IMR-90 (cell line): ENCODE measurements at regions not wholly inside any gene's neighbourhood (a gene's known extent, or its start where the extent isn't known, plus 50 kb on each side); places are given as distances from the start of the nearest gene placed in this dataset.

Experiments
- ATAC-seq: fragments of 200-7000 bp; cut with Tn5 transposase; 2 replicates; pipeline ENCODE4 v1.9.1; 2020; ENCODE audit warnings: low read depth, mild to moderate bottlenecking, moderate library complexity
- BruUV-seq: library from RNA; stranded (reverse); fragments of 400-500 nt; replicated peaks from 2 replicates; lab custom pipeline; 2021; lab: Mats Ljungman, UMichigan
- CTCF ChIA-PET: fragments of 300-600 bp; formaldehyde crosslinking; extraction: SDS; loops from one replicate; lab custom pipeline; 2021; ENCODE audit warnings: antibody characterized with exemption; lab: Yijun Ruan, JAX
- POLR2A ChIA-PET: fragments of 300-600 bp; sonication (Branson Sonifier 250); formaldehyde crosslinking; loops from one replicate; lab custom pipeline; 2022; ENCODE audit warnings: antibody characterized with exemption; ENCODE audit not compliant: unreplicated experiment; lab: Charles Lee
- DNase-seq: peaks from one replicate; pipeline ENCODE4 v3.0.0; 2013
- H2AFZ ChIP-seq: replicated peaks from 2 replicates; pipeline ENCODE3; 2013; ENCODE audit warnings: low read length, mild to moderate bottlenecking; ENCODE audit not compliant: poor library complexity
- H2AK5ac ChIP-seq: 2 replicates; pipeline ENCODE4 v1.6.1; 2013; ENCODE audit warnings: low read depth, low read length, inconsistent platforms
- H2AK9ac ChIP-seq: replicated peaks from 2 replicates; pipeline ENCODE3; 2013; ENCODE audit warnings: mild to moderate bottlenecking, low read depth, low read length, moderate library complexity; ENCODE audit not compliant: poor library complexity
- H2BK120ac ChIP-seq: 2 replicates; pipeline ENCODE4 v1.6.1; 2013; ENCODE audit warnings: low read depth, low read length, inconsistent platforms
- H2BK15ac ChIP-seq: 3 replicates; pipeline ENCODE4 v1.6.1; 2013; ENCODE audit warnings: low read depth, low read length, inconsistent platforms
- H2BK20ac ChIP-seq: 2 replicates; pipeline ENCODE4 v1.6.1; 2013; ENCODE audit warnings: low read depth, mild to moderate bottlenecking, inconsistent platforms, low read length, moderate library complexity
- H2BK5ac ChIP-seq: 2 replicates; pipeline ENCODE4 v1.6.1; 2013; ENCODE audit warnings: mild to moderate bottlenecking, low read depth, low read length, inconsistent platforms; ENCODE audit not compliant: poor library complexity, severe bottlenecking
- H3K14ac ChIP-seq: replicated peaks from 2 replicates; pipeline ENCODE4 v1.6.1; 2013; ENCODE audit warnings: low read depth, low read length, inconsistent platforms
- H3K18ac ChIP-seq: 2 replicates; pipeline ENCODE4 v1.6.1; 2013; ENCODE audit warnings: low read depth, low read length, control low read depth
- H3K23ac ChIP-seq: 2 replicates; pipeline ENCODE4 v1.6.1; 2013; ENCODE audit warnings: low read depth, low read length, inconsistent platforms
- H3K27ac ChIP-seq: 2 replicates; pipeline ENCODE4 v1.5.1; 2013; ENCODE audit warnings: mild to moderate bottlenecking, control low read depth, low read length; ENCODE audit not compliant: insufficient read depth
- H3K27me3 ChIP-seq: 2 replicates; pipeline ENCODE4 v1.6.1; 2013; ENCODE audit warnings: low read length; ENCODE audit not compliant: control insufficient read depth, insufficient read depth
- H3K36me3 ChIP-seq: 2 replicates; pipeline ENCODE4 v1.6.1; 2013; ENCODE audit warnings: low read length, mixed read lengths; ENCODE audit not compliant: control insufficient read depth, insufficient read depth
- H3K4ac ChIP-seq: 2 replicates; pipeline ENCODE4 v1.6.1; 2013; ENCODE audit warnings: low read depth, low read length, inconsistent platforms
- H3K4me1 ChIP-seq: 2 replicates; pipeline ENCODE4 v1.6.1; 2013; ENCODE audit warnings: low read length, mixed read lengths; ENCODE audit not compliant: control insufficient read depth, insufficient read depth
- H3K4me2 ChIP-seq: 2 replicates; pipeline ENCODE4 v1.6.1; 2013; ENCODE audit warnings: low read depth, mild to moderate bottlenecking, control low read depth, low read length, moderate library complexity
- H3K4me3 ChIP-seq: 2 replicates; pipeline ENCODE4 v1.5.1; 2013; ENCODE audit warnings: low read depth, mild to moderate bottlenecking, control low read depth, low read length, moderate library complexity; ENCODE audit not compliant: insufficient read depth
- H3K56ac ChIP-seq: 2 replicates; pipeline ENCODE4 v1.6.1; 2013; ENCODE audit warnings: low read length, inconsistent platforms; ENCODE audit not compliant: insufficient read depth; ENCODE audit errors: extremely low read depth
- H3K79me1 ChIP-seq, 2 experiments: 2 replicates each; pipeline ENCODE4 v1.6.1; 2013; ENCODE audit warnings: low read length in 2 of 2, inconsistent platforms in 1 of 2, low read depth in 1 of 2
- H3K9ac ChIP-seq: 2 replicates; pipeline ENCODE4 v1.6.1; 2013; ENCODE audit warnings: low read depth, low read length, control low read depth
- H3K9me1 ChIP-seq: 2 replicates; pipeline ENCODE4 v1.6.1; 2013; ENCODE audit warnings: low read length, inconsistent platforms; ENCODE audit not compliant: insufficient read depth
- H3K9me3 ChIP-seq: 2 replicates; pipeline ENCODE4 v1.6.1; 2013; ENCODE audit warnings: low read length; ENCODE audit not compliant: control insufficient read depth, insufficient read depth
- H4K20me1 ChIP-seq: 2 replicates; pipeline ENCODE4 v1.6.1; 2013; ENCODE audit warnings: low read length, inconsistent platforms; ENCODE audit not compliant: insufficient read depth
- H4K5ac ChIP-seq: 2 replicates; pipeline ENCODE4 v1.6.1; 2013; ENCODE audit warnings: mild to moderate bottlenecking, low read depth, low read length, control low read depth
- H4K8ac ChIP-seq, 2 experiments: 2 replicates each; pipeline ENCODE4 v1.6.1; 2013; ENCODE audit warnings: low read depth in 2 of 2, low read length in 2 of 2, control low read depth in 1 of 2, inconsistent platforms in 1 of 2
- H4K91ac ChIP-seq: 2 replicates; pipeline ENCODE4 v1.6.1; 2013; ENCODE audit warnings: low read depth, low read length, inconsistent platforms; ENCODE audit not compliant: insufficient read depth
- BHLHE40 ChIP-seq: fragments of 150-350 bp; IDR thresholded peaks from 2 replicates; pipeline ENCODE4 v1.6.1; 2016; ENCODE audit warnings: mild to moderate bottlenecking, low read depth, low read length
- CHD1 ChIP-seq: IDR thresholded peaks from 2 replicates; pipeline ENCODE4 v1.6.1; 2012; ENCODE audit warnings: low read depth, low read length, improper control_type of control experiment
- FOS ChIP-seq: fragments of 150-350 bp; IDR thresholded peaks from 2 replicates; pipeline ENCODE4 v1.6.1; 2016; ENCODE audit warnings: low read depth, low read length
- MAFK ChIP-seq: IDR thresholded peaks from 2 replicates; pipeline ENCODE4 v1.6.1; 2012; ENCODE audit warnings: low read depth, low read length, improper control_type of control experiment
- MAZ ChIP-seq: IDR thresholded peaks from 2 replicates; pipeline ENCODE4 v1.6.1; 2012; ENCODE audit warnings: low read depth, mild to moderate bottlenecking, low read length, improper control_type of control experiment, moderate library complexity, borderline replicate concordance
- MXI1 ChIP-seq: IDR thresholded peaks from 2 replicates; pipeline ENCODE4 v1.6.1; 2012; ENCODE audit warnings: low read depth, mild to moderate bottlenecking, low read length, moderate library complexity, borderline replicate concordance
- NFE2L2 ChIP-seq: fragments of 150-350 bp; IDR thresholded peaks from 2 replicates; pipeline ENCODE4 v1.6.1; 2016; ENCODE audit warnings: low read depth, mild to moderate bottlenecking, low read length
- POLR2A ChIP-seq: IDR thresholded peaks from 2 replicates; pipeline ENCODE4 v1.6.1; 2012; ENCODE audit warnings: mild to moderate bottlenecking, low read depth, low read length
- RAD21 ChIP-seq: IDR thresholded peaks from 2 replicates; pipeline ENCODE4 v1.6.1; 2012; ENCODE audit warnings: low read length, improper control_type of control experiment
- RCOR1 ChIP-seq: IDR thresholded peaks from 2 replicates; pipeline ENCODE4 v1.6.1; 2012; ENCODE audit warnings: mild to moderate bottlenecking, low read length, improper control_type of control experiment; ENCODE audit not compliant: insufficient replicate concordance
- RFX5 ChIP-seq: IDR thresholded peaks from 2 replicates; pipeline ENCODE4 v1.8.0; 2012; ENCODE audit warnings: low read depth, mild to moderate bottlenecking, low read length, moderate library complexity
- WGBS, 2 experiments: methylation state at CpG; one replicate each; pipeline versions ENCODE4 v1.1.5 to v1.1.7; 2013; ENCODE audit warnings: missing lambda C conversion rate in 2 of 2; ENCODE audit not compliant: insufficient read length in 1 of 2; ENCODE audit errors: extremely low coverage in 2 of 2; 5-methylcytosine and 5-hydroxymethylcytosine counted together
- dilution Hi-C: fragments of 300-500 bp; cut with HindIII; formaldehyde crosslinking; loops from one replicate; pipeline ENCODE4 v1.14.3; 2018; ENCODE audit warnings: low sequenced_read_pairs; ENCODE audit not compliant: unreplicated experiment
- in situ Hi-C: fragments of 300-500 bp; cut with MboI; formaldehyde crosslinking; loops from 3 replicates; pipeline ENCODE4 v1.14.3; 2019; ENCODE audit warnings: low sequenced_read_pairs, inconsistent platforms, mixed read lengths
- intact Hi-C: fragments of 100-400 bp; cut with micrococcal nuclease; formaldehyde crosslinking; loops from 2 replicates; pipeline ENCODE4 v1.10.0; 2022
- TF ChIP-seq, protein P1 (sequence below): conservative IDR thresholded peaks from 2 replicates; pipeline ENCODE4 v1.5.1; 2012; ENCODE audit warnings: mild to moderate bottlenecking, low read depth, low read length, improper control_type of control experiment
- TF ChIP-seq, protein P2 (sequence below): fragments of 150-350 bp; IDR thresholded peaks from 2 replicates; pipeline ENCODE4 v1.6.1; 2016; ENCODE audit warnings: low read depth, mild to moderate bottlenecking, low read length, moderate library complexity, borderline replicate concordance
- TF ChIP-seq, protein P3 (sequence below): fragments of 150-350 bp; IDR thresholded peaks from 2 replicates; pipeline ENCODE4 v1.6.1; 2017; ENCODE audit warnings: mild to moderate bottlenecking, antibody characterized with exemption, low read length, low read depth

DNA sequence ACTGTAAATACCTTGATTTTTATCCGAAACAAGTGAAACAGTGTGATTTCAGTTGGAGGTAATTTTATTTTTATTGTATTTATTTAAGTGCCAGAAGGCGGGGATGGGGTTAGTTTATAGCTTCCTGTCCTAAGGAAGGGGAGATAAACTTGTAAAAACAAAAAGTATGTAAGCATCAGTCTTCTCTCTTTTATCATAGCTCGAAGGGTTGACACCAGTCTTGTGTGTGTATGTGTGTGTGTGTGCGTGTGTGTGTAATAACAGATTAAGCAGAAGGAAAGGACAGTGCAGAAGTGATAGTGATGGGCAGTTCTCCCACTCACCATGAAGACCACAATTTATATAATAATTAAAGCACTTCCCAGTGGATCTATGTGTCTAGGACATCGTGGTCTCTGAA is 793.3 kb downstream of the PLCL1 start:
- H2BK5ac ChIP-seq, result no peak overlapping the region
- H2AFZ ChIP-seq, result no peak overlapping the region

More for the DNA sequence above, 793.3 kb downstream of the PLCL1 start:
- Histone ChIP-seq H2BK120ac (no peak overlapping the region), H4K91ac (no peak overlapping the region), H2AK9ac (no peak overlapping the region), H3K9me1 (no peaks in the 10 kb centered on the region), H4K8ac (no peak overlapping the region), H4K20me1 (no peaks in the 10 kb centered on the region), H3K14ac (no peak overlapping the region), H4K5ac (no peak overlapping the region), H3K18ac (no peak overlapping the region), H3K4me3 (no peak overlapping the region), H2BK20ac (no peak overlapping the region), H3K9ac (no peak overlapping the region), H3K23ac (no peak overlapping the region), H2BK15ac (no peak overlapping the region), H3K27me3 (no peaks in the 10 kb centered on the region), H3K4me1 (no peaks in the 10 kb centered on the region), H3K36me3 (no peaks in the 10 kb centered on the region), H3K4me2 (no peak overlapping the region), H2AK5ac (no peak overlapping the region), H3K9me3 (no peaks in the 10 kb centered on the region), H3K56ac (no peak overlapping the region), H3K79me1 (no peaks in the 10 kb centered on the region), H3K27ac (no peak overlapping the region), H3K4ac (no peak overlapping the region)
- BruUV-seq, result no TSS peak
- CTCF ChIA-PET, result no interaction called here
- in situ Hi-C loops, result no loop called here
- no peak for ATAC-seq
- DNase-seq, result no peak
- dilution Hi-C loops, result no loop called here
- intact Hi-C loops, result no loop called here
- no CpG with 5 or more reads among the region's 5 CpGs for WGBS, 2 experiments
- no peak for TF ChIP-seq POLR2A
- TF ChIP-seq, protein P1, sequence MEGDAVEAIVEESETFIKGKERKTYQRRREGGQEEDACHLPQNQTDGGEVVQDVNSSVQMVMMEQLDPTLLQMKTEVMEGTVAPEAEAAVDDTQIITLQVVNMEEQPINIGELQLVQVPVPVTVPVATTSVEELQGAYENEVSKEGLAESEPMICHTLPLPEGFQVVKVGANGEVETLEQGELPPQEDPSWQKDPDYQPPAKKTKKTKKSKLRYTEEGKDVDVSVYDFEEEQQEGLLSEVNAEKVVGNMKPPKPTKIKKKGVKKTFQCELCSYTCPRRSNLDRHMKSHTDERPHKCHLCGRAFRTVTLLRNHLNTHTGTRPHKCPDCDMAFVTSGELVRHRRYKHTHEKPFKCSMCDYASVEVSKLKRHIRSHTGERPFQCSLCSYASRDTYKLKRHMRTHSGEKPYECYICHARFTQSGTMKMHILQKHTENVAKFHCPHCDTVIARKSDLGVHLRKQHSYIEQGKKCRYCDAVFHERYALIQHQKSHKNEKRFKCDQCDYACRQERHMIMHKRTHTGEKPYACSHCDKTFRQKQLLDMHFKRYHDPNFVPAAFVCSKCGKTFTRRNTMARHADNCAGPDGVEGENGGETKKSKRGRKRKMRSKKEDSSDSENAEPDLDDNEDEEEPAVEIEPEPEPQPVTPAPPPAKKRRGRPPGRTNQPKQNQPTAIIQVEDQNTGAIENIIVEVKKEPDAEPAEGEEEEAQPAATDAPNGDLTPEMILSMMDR, result no peak
- TF ChIP-seq RFX5, result no peak
- TF ChIP-seq FOS, result no peak
- TF ChIP-seq RCOR1, result no peak
- TF ChIP-seq RAD21, result no peak
- TF ChIP-seq, protein P2, sequence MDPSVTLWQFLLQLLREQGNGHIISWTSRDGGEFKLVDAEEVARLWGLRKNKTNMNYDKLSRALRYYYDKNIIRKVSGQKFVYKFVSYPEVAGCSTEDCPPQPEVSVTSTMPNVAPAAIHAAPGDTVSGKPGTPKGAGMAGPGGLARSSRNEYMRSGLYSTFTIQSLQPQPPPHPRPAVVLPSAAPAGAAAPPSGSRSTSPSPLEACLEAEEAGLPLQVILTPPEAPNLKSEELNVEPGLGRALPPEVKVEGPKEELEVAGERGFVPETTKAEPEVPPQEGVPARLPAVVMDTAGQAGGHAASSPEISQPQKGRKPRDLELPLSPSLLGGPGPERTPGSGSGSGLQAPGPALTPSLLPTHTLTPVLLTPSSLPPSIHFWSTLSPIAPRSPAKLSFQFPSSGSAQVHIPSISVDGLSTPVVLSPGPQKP, result no peak
- TF ChIP-seq NFE2L2, result no peak
- no peak for TF ChIP-seq MAZ
- TF ChIP-seq MAFK, result no peak
- no peak for TF ChIP-seq MXI1
- TF ChIP-seq BHLHE40, result no peak
- TF ChIP-seq, protein P3, sequence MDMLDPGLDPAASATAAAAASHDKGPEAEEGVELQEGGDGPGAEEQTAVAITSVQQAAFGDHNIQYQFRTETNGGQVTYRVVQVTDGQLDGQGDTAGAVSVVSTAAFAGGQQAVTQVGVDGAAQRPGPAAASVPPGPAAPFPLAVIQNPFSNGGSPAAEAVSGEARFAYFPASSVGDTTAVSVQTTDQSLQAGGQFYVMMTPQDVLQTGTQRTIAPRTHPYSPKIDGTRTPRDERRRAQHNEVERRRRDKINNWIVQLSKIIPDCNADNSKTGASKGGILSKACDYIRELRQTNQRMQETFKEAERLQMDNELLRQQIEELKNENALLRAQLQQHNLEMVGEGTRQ, result no peak
- TF ChIP-seq CHD1, result no peak
- POLR2A ChIA-PET, result no interaction called here
